A673 (cell line): ENCODE measurements at regions not wholly inside any gene's neighbourhood (a gene's known extent, or its start where the extent isn't known, plus 50 kb on each side); places are given as distances from the start of the nearest gene placed in this dataset.

Experiments used
- EZH2 ChIP-seq: fragments of 200-600 bp; sonication (generic); IDR thresholded peaks from 2 replicates; pipeline ENCODE4 v1.6.1; 2017; ENCODE audit warnings: borderline replicate concordance, low read depth, mild to moderate bottlenecking, mixed read lengths, antibody characterized with exemption, low read length; ENCODE audit not compliant: poor library complexity, severe bottlenecking
- TF ChIP-seq, protein P1 (sequence below): fragments of 300-800, 200-600 bp; sonication (generic); conservative IDR thresholded peaks from 2 replicates; pipeline ENCODE4 v1.5.1; 2017; ENCODE audit warnings: low read depth, mild to moderate bottlenecking, antibody characterized with exemption, low read length, moderate library complexity, mixed read lengths

DNA sequence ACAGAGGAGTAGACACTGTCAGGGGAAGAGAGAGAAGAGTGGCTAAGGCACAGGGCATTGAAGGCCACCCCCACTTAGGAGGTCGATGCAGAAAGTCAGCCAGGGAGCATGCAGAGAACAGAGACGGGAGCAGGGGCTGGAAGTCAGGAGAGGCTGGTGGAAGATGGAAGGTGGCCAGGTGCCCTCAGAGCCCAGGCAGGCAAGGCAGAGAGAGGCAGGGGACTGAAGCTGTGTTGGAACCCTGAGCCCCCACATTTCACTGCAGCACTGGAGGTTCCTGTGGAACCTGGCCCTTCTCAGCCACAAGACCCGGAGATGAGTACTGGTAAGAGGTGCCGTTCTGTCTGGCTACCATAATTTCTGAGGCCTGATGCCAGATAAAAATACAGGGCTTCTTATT lies 238.3 kb upstream of the NCAM1 start:
- TF ChIP-seq, protein P1, sequence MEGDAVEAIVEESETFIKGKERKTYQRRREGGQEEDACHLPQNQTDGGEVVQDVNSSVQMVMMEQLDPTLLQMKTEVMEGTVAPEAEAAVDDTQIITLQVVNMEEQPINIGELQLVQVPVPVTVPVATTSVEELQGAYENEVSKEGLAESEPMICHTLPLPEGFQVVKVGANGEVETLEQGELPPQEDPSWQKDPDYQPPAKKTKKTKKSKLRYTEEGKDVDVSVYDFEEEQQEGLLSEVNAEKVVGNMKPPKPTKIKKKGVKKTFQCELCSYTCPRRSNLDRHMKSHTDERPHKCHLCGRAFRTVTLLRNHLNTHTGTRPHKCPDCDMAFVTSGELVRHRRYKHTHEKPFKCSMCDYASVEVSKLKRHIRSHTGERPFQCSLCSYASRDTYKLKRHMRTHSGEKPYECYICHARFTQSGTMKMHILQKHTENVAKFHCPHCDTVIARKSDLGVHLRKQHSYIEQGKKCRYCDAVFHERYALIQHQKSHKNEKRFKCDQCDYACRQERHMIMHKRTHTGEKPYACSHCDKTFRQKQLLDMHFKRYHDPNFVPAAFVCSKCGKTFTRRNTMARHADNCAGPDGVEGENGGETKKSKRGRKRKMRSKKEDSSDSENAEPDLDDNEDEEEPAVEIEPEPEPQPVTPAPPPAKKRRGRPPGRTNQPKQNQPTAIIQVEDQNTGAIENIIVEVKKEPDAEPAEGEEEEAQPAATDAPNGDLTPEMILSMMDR: no peak
- TF ChIP-seq EZH2: no peak
